ENCODE measurements at regions not wholly inside any gene's neighbourhood (a gene's known extent, or its start where the extent isn't known, plus 50 kb on each side); places are given as distances from the start of the nearest gene placed in this dataset.
"Not testable (repeated sequence)": the region's sequence is repeated elsewhere in the genome, so short reads cannot be mapped to it uniquely, and the experiment has no call there.

DNA sequence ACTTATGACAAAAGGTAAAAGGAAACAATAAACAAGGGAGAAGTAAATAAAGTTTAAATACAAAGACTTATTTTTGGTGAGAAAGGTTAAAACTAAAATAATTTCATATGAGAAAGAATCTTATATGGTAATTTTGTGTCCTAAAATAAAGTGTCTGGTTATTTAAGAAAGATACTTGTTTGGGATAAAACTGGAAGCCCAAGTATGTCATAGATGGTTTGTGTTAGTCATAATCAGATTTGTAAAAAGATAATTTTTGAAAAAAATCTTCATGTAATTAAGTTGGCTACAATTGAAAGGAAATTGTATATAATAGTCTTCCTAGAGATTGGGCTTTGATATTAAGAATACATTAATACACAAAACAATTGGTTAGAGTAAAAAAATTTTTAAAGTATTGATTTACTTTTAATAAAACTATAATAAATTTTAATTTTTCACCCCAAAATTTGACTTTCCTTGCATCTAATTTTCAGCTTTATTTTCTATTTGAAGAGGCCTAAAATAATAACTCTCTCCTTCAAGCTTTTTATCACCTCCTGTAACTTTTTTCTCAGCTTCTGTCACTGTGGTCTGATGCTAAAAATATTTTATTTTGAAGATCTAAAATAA is 315.6 kb downstream of the SLITRK5 start:
- DNase-seq, result no peak

DNA sequence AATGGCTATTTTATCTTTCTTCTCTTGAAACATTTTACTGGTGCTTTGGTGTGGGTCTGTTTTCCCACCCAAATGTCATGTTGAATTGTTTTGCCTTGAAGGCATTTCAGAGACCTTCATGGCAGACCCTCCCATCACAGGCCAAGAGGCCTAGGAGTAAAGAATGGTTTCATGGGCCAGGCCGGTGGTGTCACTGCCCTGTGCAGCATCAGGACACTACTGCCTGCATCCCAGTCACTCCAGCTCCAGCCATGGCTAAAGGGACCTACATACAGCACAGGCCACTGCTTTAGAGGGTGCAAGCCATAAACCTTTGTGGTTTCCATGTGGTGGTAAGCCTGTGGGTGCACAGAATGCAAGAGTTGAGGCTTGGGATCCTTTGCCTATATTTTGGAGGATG is 326.9 kb downstream of the SLITRK5 start:
- no peak for DNase-seq

DNA sequence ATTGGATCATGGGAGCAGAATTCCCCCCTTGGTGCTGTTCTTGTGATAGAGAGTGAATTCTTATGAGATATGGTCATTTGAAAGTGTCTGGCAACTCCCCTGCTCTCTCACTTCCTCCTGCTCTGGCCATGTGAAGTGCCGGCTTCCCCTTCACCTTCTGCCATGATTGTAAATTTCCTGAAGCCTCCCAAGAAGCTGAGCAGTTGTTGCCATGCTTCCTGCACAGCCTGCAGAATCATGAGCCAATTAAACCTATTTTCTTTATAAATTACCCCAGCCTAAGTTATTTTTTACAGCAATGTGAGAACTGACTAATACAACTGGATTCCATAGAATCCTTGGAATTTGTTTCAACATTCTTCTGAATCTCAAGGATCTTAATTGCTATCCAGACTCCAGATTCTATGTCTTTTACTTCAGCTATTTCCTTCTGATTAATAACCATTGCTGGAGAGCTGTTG is 328.1 kb downstream of the SLITRK5 start:
- no peak for DNase-seq

DNA sequence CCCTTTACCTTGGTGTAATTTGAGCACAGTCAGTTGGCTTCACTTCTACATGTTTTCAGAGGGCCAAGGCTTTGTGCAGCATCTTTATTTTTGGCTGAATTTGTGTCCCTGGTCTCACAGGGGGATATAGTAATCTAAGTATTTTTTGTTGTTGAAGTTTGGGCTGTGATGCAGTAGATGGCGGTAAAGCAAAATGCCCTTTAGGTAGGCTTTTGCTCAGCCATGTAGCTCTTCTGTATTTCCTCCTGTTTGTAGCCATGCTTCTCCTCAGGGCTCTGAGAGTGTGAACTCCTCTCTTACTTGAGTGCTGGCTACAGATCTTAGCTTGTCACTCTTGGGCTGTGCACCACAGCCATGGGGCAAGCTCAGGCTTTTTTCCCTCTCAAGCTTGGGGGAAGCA is 328.6 kb downstream of the SLITRK5 start:
- peak; percentile 13 for DNase-seq

DNA sequence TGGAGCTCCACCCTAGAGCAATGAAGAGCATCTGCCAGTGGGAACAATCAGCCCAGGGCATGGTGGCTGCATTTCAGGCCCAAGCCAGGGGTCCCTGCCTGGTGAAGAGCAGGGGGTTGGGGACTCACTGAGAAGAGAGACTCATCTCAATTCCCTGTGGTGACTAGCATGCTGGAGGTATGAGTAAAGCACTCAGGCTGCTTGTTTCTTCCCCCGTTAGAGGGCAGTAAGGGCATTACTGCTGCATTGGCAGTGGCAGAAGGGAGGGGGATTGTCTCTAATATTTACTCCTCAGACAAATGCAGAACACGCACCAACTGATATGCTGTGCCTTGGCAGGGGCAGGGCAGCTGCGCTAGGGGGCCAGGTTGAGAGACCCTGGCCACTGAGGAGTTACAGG is 329.1 kb downstream of the SLITRK5 start:
- no peak for DNase-seq

DNA sequence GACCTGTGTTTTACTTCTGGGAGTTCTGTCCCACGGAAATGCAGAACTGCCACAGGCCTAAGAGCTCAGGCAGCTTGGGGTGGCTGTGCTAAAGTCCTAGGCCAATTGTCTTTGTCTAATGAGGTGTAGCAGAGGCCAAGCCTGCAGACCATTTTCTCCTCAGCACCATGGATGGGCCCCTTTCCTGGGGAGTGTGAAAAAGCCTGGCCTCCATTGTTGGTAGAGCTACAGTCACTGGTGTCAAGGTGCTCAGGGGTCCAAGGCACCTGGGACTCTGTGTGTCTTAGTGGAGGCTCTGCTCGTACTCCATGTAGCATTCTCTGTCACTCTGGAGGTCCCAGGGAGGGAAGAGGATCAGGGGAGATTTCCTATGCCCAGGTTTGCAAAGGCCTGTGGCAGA is 329.6 kb downstream of the SLITRK5 start:
- DNase-seq, result no peak

DNA sequence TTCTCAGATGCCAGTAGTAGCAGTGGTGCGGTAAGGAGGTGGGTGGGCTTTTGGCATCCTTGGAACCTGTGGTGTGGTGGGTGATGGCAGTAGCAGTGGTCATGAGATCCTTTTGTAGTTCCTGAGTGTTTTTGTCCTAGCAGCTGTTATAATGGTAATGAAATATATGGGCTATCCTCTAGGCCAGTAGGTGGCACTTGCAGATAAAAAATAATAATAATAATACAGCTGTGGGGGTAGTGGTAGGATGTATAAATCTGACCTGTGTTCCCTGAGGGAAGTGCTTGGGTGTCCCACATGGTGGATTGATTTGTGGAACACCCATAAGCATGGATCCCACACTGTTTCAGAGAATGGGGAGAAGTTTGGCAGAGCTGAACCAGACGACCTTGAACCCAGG is 334.0 kb downstream of the SLITRK5 start:
- no peak for DNase-seq

DNA sequence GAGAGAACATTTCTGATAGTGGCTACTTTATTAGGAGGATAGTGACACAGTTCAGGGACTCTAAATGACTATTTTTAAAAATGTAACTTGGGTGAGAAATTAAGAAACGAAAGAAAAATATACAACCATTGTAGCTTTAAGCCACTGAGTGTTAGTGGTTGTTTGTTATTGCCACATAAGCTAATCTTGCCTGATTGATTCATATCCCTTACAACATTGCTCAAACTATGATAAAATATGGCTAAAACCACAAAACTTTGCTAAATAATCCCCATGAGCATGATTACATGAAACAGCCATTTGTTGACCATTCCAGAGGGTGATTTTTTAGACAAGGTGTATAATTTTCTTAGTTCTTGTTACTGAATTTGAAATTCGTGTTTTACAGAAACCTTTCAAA is 343.4 kb downstream of the SLITRK5 start:
- no peak for DNase-seq

DNA sequence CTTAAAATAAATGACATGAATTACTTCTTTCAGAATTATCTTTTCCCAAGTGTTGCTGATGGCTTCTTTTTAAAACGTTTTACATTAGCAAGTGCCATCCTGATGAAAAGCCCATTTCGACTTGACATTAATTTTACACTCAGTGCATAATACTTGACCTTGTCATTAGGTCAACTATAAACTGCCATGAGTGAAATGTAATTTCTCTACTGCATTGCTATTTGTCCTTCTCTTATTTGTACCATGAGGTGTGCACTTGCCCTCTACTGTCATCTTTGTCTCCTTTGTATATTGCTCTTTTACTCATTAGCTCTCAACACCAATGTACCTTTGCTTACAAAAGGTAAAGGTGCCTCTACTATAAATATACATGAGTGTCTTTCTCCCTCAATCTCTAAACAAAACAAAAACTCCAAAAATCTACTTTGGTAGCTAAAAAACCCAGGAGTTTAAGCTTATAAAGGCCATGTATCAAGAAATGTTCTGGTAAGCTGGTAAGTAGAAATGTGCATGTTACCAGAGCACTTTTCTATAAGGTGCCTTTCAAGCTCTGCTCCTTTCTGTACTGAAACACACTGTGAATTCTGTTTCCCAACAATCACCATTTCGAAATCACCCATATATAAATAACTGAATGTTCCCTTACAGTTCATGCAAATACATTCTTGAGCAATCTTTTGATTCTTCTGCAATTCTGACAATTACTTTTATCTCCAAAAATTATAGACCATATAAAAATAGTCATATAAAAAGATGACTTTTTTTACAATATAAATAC is 351.4 kb downstream of the SLITRK5 start:
- no peak for DNase-seq

DNA sequence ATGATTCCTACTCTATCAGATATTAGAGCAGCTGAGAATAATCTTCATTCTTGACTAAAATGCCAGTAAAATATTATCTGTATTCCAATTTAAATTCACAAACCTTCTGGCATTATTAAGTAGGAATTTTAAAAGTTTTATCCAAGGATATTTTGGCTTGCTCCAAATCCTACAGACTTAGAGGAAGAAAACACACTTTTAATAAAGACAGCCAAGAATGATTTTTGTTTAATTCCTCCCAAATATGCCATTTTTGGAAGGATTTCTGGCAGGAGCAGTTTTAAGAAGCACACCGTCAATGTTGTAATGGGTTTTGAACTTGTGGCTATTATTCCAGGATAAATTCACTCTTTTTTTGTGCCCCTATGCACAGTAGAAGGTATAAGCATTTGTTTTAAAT is 355.1 kb downstream of the SLITRK5 start:
- no peak for DNase-seq

DNA sequence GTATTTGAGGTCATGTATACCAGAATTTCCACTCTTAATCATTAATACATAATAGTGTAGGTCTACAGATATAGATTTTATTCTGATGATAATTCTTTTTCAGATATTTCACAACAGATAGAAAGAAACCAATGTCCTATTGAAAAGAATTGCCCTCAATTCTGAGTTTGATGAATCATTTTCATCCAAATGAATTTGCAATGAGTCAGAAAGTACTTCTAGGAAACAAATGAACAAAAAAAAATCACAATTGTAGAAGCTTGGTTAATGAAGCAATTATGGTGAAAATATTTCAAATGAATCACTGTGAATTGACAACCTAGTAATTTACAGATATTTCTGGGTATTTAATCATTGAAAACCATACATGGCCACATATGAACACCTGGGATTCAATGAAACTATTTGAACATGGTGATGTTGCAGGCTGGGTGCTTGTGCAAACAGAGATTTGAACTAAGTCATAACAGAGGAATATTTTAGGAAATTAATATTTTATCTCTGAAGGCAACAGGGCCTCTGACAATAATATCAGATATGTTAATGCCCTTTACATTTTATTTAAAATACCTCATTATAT is 360.9 kb downstream of the SLITRK5 start:
- no peak for DNase-seq

DNA sequence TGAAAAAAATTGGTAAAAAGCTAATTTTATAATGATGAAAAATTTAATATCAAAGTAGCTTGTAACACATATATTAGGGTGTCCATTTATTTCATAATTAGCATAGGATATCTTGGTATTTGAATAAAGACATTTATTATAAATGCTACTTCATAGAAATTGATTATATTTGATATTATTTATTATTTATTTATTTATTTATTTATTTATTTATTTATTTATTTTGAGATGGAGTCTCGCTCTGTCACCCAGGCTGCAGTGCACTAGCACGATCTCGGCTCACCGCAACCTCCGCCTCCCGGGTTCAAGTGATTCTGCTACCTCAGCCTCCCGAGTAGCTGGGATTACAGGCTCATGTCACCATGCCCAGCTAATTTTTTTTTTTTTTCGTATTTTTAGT is 365.0 kb downstream of the SLITRK5 start:
- DNase-seq, result not testable (repeated sequence)

DNA sequence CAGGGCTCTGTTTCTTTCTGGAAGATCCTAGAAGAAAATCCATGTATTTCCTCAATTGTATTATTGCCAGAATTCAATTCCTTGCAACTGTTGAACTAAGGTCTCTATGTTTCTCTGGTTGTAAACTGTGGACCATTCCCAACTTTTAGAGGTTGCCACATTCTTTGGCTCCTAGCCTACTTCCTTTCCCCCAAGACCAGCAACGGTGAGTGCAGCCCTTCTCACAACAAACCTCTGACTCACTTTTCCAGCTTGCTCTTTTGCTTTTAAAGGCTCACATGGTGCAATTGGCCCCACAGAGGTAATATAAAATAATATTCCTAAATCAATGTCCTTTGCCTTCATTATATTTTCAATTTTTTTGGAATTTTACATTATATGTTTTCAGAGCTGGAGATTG is 371.3 kb downstream of the SLITRK5 start:
- no peak for DNase-seq

DNA sequence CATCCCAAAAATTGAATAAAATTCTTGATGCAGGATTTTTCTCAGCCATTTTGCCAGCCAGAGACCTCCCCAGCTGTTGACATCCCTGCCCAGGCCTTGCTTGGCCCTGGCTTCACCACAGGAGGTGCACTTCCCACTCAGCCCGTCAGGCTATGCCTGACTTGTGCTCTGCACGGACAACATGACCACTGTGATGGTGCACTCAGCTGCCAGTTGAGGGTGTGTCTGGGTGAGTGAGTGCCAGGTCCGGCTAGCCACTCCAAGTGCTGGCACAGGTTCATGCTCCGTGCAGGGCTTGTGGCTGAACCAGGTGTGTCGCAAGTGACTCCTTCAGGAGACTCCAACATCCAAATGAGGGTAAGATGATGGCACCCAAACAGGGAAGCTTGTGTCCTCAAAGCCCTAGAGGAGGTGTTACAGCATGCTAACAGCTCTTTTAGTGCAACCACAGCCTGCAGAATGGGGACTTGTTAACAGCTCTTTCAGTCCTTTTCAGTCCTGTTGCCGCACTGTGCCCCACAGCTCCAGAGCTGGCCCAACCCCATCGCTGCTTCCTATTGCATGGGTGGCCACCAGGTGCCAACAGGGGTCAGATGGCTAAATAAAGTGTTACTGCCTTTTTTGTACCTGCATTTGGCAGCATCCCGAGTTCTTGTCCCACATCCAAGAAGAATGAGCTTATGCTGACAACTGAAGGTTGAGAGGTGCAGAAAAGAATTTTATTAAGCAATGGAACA is 380.7 kb downstream of the SLITRK5 start:
- no peak for DNase-seq

DNA sequence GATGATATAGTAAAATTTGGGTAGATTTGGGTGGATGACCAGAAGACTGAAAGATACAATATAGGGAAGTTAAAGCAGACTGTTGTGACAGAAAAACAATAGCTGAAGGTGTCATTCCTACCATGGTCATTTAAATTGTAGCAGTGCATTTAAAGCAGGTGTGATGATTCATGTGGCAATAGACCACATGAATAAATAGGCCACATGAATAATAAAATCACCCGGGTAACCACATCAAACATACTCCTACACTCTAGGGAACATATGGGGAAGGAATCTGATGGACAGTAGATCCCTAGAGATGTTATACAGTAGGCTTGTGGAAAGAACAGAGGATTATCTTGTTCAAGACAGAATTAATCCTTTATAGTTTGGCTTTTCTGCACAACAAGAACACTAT is 392.6 kb downstream of the SLITRK5 start:
- no peak for DNase-seq

DNA sequence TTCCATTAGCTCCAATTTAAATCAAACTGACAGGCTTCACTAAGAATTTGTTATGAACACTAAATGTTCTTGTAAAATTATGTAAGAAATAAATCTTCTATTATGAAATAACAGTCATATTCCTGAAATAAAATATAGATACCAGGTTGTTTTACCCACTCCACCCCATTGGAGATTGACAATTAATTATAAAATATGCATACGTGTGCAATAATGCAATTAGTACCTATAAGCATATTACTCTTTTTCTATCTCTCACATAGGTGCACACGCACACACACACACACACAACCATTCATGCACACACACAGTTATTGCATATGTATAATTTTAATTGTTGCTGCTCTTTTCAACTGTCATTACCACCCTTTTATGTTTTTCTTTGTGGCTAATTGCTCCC is 395.7 kb downstream of the SLITRK5 start:
- DNase-seq, result no peak

DNA sequence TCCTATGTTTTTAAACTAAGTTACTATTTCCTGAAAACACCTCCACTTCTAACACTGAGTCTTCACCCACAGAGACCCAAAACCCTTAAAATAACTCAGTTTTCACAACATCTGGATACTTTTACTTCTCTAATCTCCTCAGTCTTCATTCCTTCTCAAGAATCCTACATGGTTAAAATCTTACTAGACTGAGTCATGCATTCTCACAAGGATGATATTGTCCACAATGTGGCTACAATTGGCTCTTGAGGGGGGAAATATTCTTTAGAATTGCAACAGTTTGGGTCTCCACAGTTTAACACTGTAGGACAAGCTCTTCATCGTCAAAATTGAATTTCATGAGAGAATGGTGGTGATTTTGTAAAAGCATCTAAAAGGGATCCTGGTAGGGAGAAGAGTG is 397.1 kb downstream of the SLITRK5 start:
- no peak for DNase-seq

DNA sequence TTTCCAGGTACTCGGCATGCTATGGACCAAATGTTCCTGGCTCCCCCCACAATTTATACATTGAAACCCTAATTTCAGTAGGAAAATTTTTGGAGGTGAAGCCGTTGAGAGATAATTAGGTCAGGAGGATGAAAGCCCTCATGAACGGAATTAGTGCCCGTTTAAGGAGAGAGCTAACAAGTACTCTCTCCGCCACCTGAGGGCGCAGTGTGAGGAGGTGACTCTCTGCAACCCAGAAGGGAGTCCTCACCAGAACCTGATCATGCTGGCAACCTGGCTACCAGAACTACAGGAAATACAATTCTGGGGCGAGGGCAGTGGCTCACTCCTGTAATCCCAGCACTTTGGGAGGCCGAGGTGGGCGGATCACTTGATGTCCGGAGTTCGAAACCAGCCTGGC is 397.8 kb downstream of the SLITRK5 start:
- DNase-seq, result no peak

DNA sequence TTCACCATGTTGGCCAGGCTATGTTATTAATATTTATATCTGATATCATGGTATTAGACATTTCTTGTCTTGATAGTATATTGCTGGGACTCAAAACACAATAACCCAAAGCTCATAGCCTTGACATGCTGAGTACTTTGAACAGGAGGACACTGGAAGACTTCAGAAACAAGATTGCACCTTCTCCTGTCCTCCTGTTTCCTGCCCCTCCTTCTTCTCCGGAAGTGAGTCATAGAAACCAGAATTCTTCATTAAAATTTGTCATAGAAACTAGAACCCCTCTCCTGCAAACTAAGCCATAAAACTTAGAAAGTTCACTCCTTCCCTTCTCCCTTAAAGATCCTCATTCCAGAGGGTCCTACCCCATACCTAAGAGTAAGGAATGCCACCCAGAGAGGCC is 400.2 kb downstream of the SLITRK5 start:
- DNase-seq, result no peak

DNA sequence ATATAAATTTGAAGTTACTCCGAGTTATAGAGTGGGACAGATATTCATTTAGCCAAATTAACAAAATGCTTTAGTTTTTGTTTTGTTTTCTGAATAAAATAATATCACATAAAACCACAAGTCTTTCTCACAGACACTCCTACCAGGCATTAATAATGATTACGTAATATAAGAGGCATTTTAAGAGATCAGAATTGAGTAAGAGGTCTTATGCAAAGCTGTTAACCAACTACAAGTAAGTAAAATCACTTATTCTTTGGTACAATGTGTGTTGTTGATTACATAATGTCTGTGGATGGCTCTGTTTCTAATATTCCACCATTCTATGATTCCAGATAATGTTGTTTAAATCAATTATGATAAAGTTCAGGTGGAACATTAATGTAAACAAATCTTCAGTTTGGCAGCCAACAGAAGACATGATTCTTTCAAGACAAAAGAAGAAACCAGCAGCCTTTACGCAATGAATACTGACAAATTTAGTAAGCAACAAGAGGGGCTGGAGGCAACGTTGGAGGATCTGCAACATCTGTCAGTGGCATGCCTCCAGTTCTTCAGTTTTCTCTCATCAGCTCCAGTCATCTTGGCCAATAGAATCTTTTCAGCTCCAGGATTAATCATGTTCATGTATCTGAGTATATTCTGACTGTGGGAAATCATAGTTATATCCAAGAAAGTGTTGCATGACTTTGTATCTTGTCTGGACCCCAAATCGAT is 403.8 kb downstream of the SLITRK5 start:
- no peak for DNase-seq

DNA sequence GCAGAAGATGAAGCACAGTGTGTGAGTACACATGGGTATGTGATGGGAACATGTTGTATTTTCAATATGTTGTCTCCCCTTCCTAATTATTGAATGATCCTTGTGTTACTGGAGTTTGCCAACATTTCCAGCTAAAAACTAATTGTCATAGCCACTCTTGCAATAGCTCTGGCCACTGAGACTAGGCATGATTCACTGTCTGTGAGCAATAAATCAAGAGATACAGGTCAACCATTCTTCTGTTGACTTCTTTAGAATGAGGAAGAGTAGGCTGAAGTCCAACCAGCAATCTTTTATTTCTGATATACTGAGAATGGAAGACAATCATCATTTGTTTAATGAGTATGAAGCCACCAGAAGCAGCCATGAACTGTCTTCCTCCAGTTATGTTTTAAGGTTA is 413.9 kb downstream of the SLITRK5 start:
- DNase-seq, result no peak

DNA sequence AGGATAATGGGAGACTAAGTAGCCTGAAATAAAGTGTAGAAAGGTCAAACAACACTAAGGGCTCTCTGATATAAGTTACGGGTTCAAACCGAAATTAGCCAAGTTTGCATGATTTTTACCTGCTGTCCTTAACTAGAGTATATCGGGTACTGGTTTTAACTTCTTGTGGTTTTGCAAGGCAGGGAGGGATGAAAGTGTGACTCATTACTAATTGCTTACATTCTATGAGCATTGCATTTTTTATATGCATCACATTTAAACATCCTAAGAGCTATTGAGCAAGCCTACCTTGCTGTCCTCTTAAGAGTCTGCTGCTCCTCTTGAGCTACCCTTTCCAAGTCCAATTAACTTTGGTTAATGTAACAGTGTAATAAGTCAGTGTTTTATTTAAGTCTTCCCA is 415.4 kb downstream of the SLITRK5 start:
- no peak for DNase-seq

DNA sequence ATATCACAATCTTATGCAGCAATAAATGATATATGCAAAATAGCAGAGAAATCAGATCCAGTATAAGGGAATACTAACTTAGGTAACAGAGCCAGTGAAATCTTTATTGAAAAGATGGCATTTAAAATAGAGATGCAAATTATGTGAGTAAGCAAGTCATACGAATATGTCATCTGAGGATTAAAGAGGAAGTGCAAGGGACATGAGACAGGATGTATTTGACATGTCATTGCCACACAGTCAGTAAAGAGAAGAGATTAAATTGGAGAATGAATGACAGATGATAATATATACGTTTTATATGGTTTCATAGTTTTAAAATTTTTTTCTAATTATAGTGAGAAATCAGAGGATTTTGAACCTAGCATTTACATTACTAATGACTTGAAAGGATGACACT is 426.4 kb downstream of the SLITRK5 start:
- DNase-seq, result peak; percentile 10

Data from GDM1 (cell line).